GM23338 (cell line): ENCODE measurements at regions not wholly inside any gene's neighbourhood (a gene's known extent, or its start where the extent isn't known, plus 50 kb on each side); places are given as distances from the start of the nearest gene placed in this dataset.

ENCODE experiments used
- ATAC-seq: fragments of 200-7000 bp; cut with Tn5 transposase; 3 replicates; pipeline ENCODE4 v1.9.1; 2020
- DNase-seq: peaks from one replicate; pipeline ENCODE4 v3.0.0-alpha.2; 2015; ENCODE audit warnings: low spot score
- H2AFZ ChIP-seq: fragments of 200-600 bp; sonication (generic); 2 replicates; pipeline ENCODE4 v1.8.0; 2016; ENCODE audit warnings: antibody characterized with exemption, mild to moderate bottlenecking, moderate library complexity
- H3F3A ChIP-seq: fragments of 200-600 bp; sonication (generic); replicated peaks from 2 replicates; pipeline ENCODE4 v1.8.0; 2017; ENCODE audit warnings: antibody characterized with exemption, mixed run types, low read depth
- H3K27ac ChIP-seq: fragments of 200-600 bp; sonication (generic); 2 replicates; pipeline ENCODE4 v1.6.1; 2016; ENCODE audit warnings: low read depth
- H3K27me3 ChIP-seq: fragments of 200-600 bp; sonication (generic); 2 replicates; pipeline ENCODE4 v1.8.0; 2016; ENCODE audit warnings: mild to moderate bottlenecking, mixed run types, moderate library complexity; ENCODE audit not compliant: insufficient read depth
- H3K36me3 ChIP-seq: fragments of 200-600 bp; sonication (generic); 2 replicates; pipeline ENCODE4 v1.8.0; 2016; ENCODE audit warnings: mild to moderate bottlenecking; ENCODE audit not compliant: insufficient read depth
- H3K4me1 ChIP-seq: fragments of 200-600 bp; sonication (generic); 2 replicates; pipeline ENCODE4 v1.8.0; 2016; ENCODE audit warnings: mild to moderate bottlenecking, moderate library complexity; ENCODE audit not compliant: insufficient read depth
- H3K4me2 ChIP-seq: fragments of 200-600 bp; sonication (generic); 2 replicates; pipeline ENCODE4 v1.7.1; 2017; ENCODE audit warnings: mixed run types
- H3K4me3 ChIP-seq: fragments of 200-600 bp; sonication (generic); 2 replicates; pipeline ENCODE4 v1.6.1; 2016; ENCODE audit warnings: mixed run types
- H3K79me2 ChIP-seq: fragments of 200-600 bp; sonication (generic); replicated peaks from 2 replicates; pipeline ENCODE4 v1.8.0; 2017; ENCODE audit warnings: mild to moderate bottlenecking; ENCODE audit not compliant: insufficient read depth
- H3K9me2 ChIP-seq: fragments of 200-600 bp; sonication (generic); 2 replicates; pipeline ENCODE4 v1.8.0; 2017; ENCODE audit not compliant: insufficient read depth
- H4K20me1 ChIP-seq: fragments of 200-600 bp; sonication (generic); replicated peaks from 2 replicates; pipeline ENCODE4 v1.8.0; 2017; ENCODE audit warnings: mild to moderate bottlenecking; ENCODE audit not compliant: insufficient read depth
- H3K27ac Mint-ChIP-seq: 2 replicates; pipeline ENCODE4 v1.8.0; 2020; ENCODE audit warnings: inconsistent platforms, mild to moderate bottlenecking, moderate library complexity, mixed read lengths
- H3K27me3 Mint-ChIP-seq: 3 replicates; pipeline ENCODE4 v1.8.0; 2022; ENCODE audit warnings: low read depth, mild to moderate bottlenecking, moderate library complexity, mixed read lengths, inconsistent platforms; ENCODE audit not compliant: insufficient read depth, poor library complexity
- H3K36me3 Mint-ChIP-seq: 3 replicates; pipeline ENCODE4 v1.8.0; 2021; ENCODE audit warnings: low read depth, mild to moderate bottlenecking, inconsistent platforms, moderate library complexity, mixed read lengths
- H3K4me1 Mint-ChIP-seq: 3 replicates; pipeline ENCODE4 v1.8.0; 2020; ENCODE audit warnings: mild to moderate bottlenecking, inconsistent platforms, mixed read lengths
- H3K4me3 Mint-ChIP-seq: 3 replicates; pipeline ENCODE4 v1.8.0; 2021; ENCODE audit warnings: moderate library complexity, mild to moderate bottlenecking, inconsistent platforms, mixed read lengths
- H3K9me3 Mint-ChIP-seq: 3 replicates; pipeline ENCODE4 v1.8.0; 2020; ENCODE audit warnings: moderate library complexity, mild to moderate bottlenecking, inconsistent platforms, mixed read lengths
- CREB1 ChIP-seq: fragments of 250-450 bp; sonication (Bioruptor Pico); IDR thresholded peaks from 2 replicates; pipeline ENCODE4 v1.5.0; 2020; ENCODE audit warnings: low read depth, mild to moderate bottlenecking, moderate library complexity
- CTCF ChIP-seq, 2 experiments: fragments of 200-600 bp in 1 of 2; sonication (generic) in 1 of 2; conservative IDR thresholded peaks; 2 replicates each; pipeline versions ENCODE4 v1.5.1 to v1.6.1; 2016 to 2017; ENCODE audit warnings: antibody characterized with exemption in 2 of 2, low read depth in 2 of 2, mild to moderate bottlenecking in 2 of 2, moderate library complexity in 1 of 2
- ETS1 ChIP-seq: IDR thresholded peaks from 2 replicates; pipeline ENCODE4 v1.6.1; 2016; ENCODE audit warnings: antibody characterized with exemption
- EZH2 ChIP-seq: fragments of 200-600 bp; sonication (generic); IDR thresholded peaks from one replicate; pipeline ENCODE4 v1.8.0; 2017; ENCODE audit warnings: antibody characterized with exemption, mild to moderate bottlenecking, low read depth; ENCODE audit not compliant: unreplicated experiment
- EZH2phosphoT487 ChIP-seq: fragments of 200-600 bp; sonication (generic); IDR thresholded peaks from one replicate; pipeline ENCODE4 v1.8.1; 2018; ENCODE audit warnings: antibody characterized with exemption; ENCODE audit not compliant: unreplicated experiment
- JUNB ChIP-seq: IDR thresholded peaks from one replicate; pipeline ENCODE4 v1.6.1; 2016; ENCODE audit warnings: antibody characterized with exemption; ENCODE audit not compliant: unreplicated experiment
- NANOG ChIP-seq: IDR thresholded peaks from 2 replicates; pipeline ENCODE4 v1.6.1; 2016; ENCODE audit warnings: antibody characterized with exemption, borderline replicate concordance
- POLR2AphosphoS5 ChIP-seq: IDR thresholded peaks from 2 replicates; pipeline ENCODE4 v1.6.1; 2016; ENCODE audit warnings: antibody characterized with exemption, low read depth
- REST ChIP-seq: IDR thresholded peaks from one replicate; pipeline ENCODE4 v1.6.1; 2018; ENCODE audit warnings: antibody characterized with exemption; ENCODE audit not compliant: unreplicated experiment
- STAT1 ChIP-seq: IDR thresholded peaks from one replicate; pipeline ENCODE4 v1.6.1; 2016; ENCODE audit warnings: antibody characterized with exemption; ENCODE audit not compliant: unreplicated experiment
- ZNF114 ChIP-seq: fragments of 250-450 bp; sonication (Bioruptor Pico); IDR thresholded peaks from 2 replicates; pipeline ENCODE4 v1.5.0; 2020; ENCODE audit warnings: mild to moderate bottlenecking, moderate library complexity
- ZNF331 ChIP-seq: fragments of 250-450 bp; sonication (Bioruptor Pico); IDR thresholded peaks from 2 replicates; pipeline ENCODE4 v1.5.0; 2020; ENCODE audit warnings: low read depth, mild to moderate bottlenecking, moderate library complexity
- ZNF462 ChIP-seq: fragments of 250-450 bp; sonication (Bioruptor Pico); IDR thresholded peaks from 2 replicates; pipeline ENCODE4 v1.5.0; 2020; ENCODE audit warnings: mild to moderate bottlenecking, moderate library complexity

- Histone ChIP-seq H3K4me2 (no peak overlapping the region), H3K4me3 (no peak overlapping the region), H3F3A (no peaks in the 10 kb centered on the region), H3K4me1 (no peaks in the 10 kb centered on the region), H3K27ac (no peak overlapping the region), H3K36me3 (no peaks in the 10 kb centered on the region), H3K79me2 (no peaks in the 10 kb centered on the region), H4K20me1 (no peaks in the 10 kb centered on the region), H2AFZ (no peak overlapping the region), H3K9me2 (0 out of 2 replicates have a peak, but pooled peaks cover 2% of the 10 kb centered on the region), H3K27me3 (no peaks in the 10 kb centered on the region)
- ATAC-seq (no peak), DNase-seq (no peak)
- TF ChIP-seq REST (no peak), ZNF331 (CRISPR knock-in tag) (no peak), NANOG (no peak), CTCF (conservative IDR thresholded peaks at IDR 0.05; ENCODE audit: low read depth in 2 of 2) (no peak), ZNF462 (CRISPR knock-in tag) (no peak), EZH2 (no peak), JUNB (no peak), ETS1 (no peak), STAT1 (no peak), EZH2phosphoT487 (no peak), ZNF114 (no peak), POLR2AphosphoS5 (no peak), CREB1 (CRISPR knock-in tag) (no peak)
- H3K4me3 Mint-ChIP-seq = no peak overlapping the region
- peaks cover 9% of the 10 kb centered on the region for H3K9me3 Mint-ChIP-seq
- H3K4me1 Mint-ChIP-seq = no peaks in the 10 kb centered on the region; the same call in 2 of the 3 replicates
- H3K27ac Mint-ChIP-seq = no peak overlapping the region
- H3K27me3 Mint-ChIP-seq = peaks cover 7% of the 10 kb centered on the region
- no peaks in the 10 kb centered on the region for H3K36me3 Mint-ChIP-seq
Observed at GRCh38 chr16:86680162-86680561, 101.8 kb downstream of the FOXL1 start.
